B cell (primary cell): ENCODE measurements at regions not wholly inside any gene's neighbourhood (a gene's known extent, or its start where the extent isn't known, plus 50 kb on each side); places are given as distances from the start of the nearest gene placed in this dataset.

Source experiments
- ATAC-seq: fragments of 200-7000 bp; cut with Tn5 transposase; one replicate; pipeline ENCODE4 v1.10.0; 2021; ENCODE audit warnings: low read depth, mild to moderate bottlenecking, moderate number of reproducible peaks, moderate library complexity
- CTCF ChIA-PET: fragments of 350-600 bp; sonication (Branson Sonifier 250); formaldehyde crosslinking; loops from one replicate; lab custom pipeline; 2021; ENCODE audit warnings: antibody characterized with exemption, inconsistent platforms; lab: Charles Lee
- POLR2A ChIA-PET: fragments of 350-600 bp; sonication (Branson Sonifier 250); formaldehyde crosslinking; loops from one replicate; lab custom pipeline; 2021; ENCODE audit warnings: antibody characterized with exemption; lab: Charles Lee
- DNase-seq: peaks from one replicate; pipeline ENCODE4 v3.0.0; 2013
- H2AFZ ChIP-seq: 2 replicates; pipeline ENCODE4 v1.6.1; 2012; ENCODE audit warnings: mild to moderate bottlenecking, low read depth, low read length; ENCODE audit not compliant: insufficient read depth, poor library complexity, severe bottlenecking
- H3K27ac ChIP-seq, 2 donors: 1 replicate in 1 of 2; 2 replicates in 1 of 2; pipeline ENCODE4 v1.5.1; 2012 to 2013; ENCODE audit warnings: low read length in 2 of 2, mild to moderate bottlenecking in 2 of 2, moderate library complexity in 1 of 2
- H3K27me3 ChIP-seq, 4 experiments: fragments of 200-600 bp in 1 of 4; sonication (generic) in 1 of 4; replicated peaks in 1 of 4; 1 replicate in 2 of 4; 2 replicates in 2 of 4; pipeline versions ENCODE4 v1.6.1 to v1.7.0; 2013 to 2016; ENCODE audit warnings: low read length in 3 of 4, mild to moderate bottlenecking in 2 of 4, mixed read lengths in 1 of 4, moderate library complexity in 1 of 4; ENCODE audit not compliant: insufficient read depth in 4 of 4, control insufficient read depth in 3 of 4; ENCODE audit errors: control extremely low read depth in 1 of 4
- H3K36me3 ChIP-seq, 2 experiments: replicated peaks in 1 of 2; 1 replicate in 1 of 2; 2 replicates in 1 of 2; pipeline versions ENCODE4 v1.6.1 to v1.7.1; 2013; ENCODE audit warnings: low read length in 1 of 2; ENCODE audit not compliant: insufficient read depth in 2 of 2, control insufficient read depth in 1 of 2; ENCODE audit errors: control extremely low read depth in 1 of 2, extremely low read depth in 1 of 2
- H3K4me1 ChIP-seq, 2 donors: fragments of 200-600 bp in 1 of 2; sonication (generic) in 1 of 2; 1 replicate in 1 of 2; 2 replicates in 1 of 2; pipeline versions ENCODE4 v1.5.1 to v1.6.1; 2013 to 2017; ENCODE audit warnings: low read length in 2 of 2; ENCODE audit not compliant: control insufficient read depth in 2 of 2, insufficient read depth in 2 of 2
- H3K4me2 ChIP-seq: replicated peaks from 2 replicates; pipeline ENCODE3; 2012; ENCODE audit warnings: mild to moderate bottlenecking, low read depth, low read length; ENCODE audit not compliant: poor library complexity, severe bottlenecking
- H3K4me3 ChIP-seq, 5 experiments: fragments of 200-600 bp in 1 of 5; sonication (generic) in 1 of 5; 1 replicate in 3 of 5; 2 replicates in 2 of 5; pipeline versions ENCODE4 v1.5.1 to v1.7.0; 2011 to 2016; ENCODE audit warnings: low read length in 4 of 5, mild to moderate bottlenecking in 4 of 5, low read depth in 2 of 5, control low read depth in 1 of 5, moderate library complexity in 1 of 5; ENCODE audit not compliant: insufficient read depth in 1 of 5; ENCODE audit errors: control extremely low read depth in 1 of 5, extremely low read depth in 1 of 5
- H3K79me2 ChIP-seq: fragments of 200-600 bp; sonication (generic); one replicate; pipeline ENCODE4 v1.6.0; 2016; ENCODE audit warnings: low read length; ENCODE audit not compliant: control insufficient read depth, insufficient read depth
- H3K9ac ChIP-seq: fragments of 200-600 bp; sonication (generic); 2 replicates; pipeline ENCODE4 v1.6.1; 2017; ENCODE audit warnings: mild to moderate bottlenecking, low read length, moderate library complexity
- H3K9me3 ChIP-seq, 3 donors: one replicate each; pipeline versions ENCODE4 v1.6.1 to v1.7.1; 2013; ENCODE audit warnings: low read length in 2 of 3; ENCODE audit not compliant: control insufficient read depth in 2 of 3, insufficient read depth in 1 of 3; ENCODE audit errors: control extremely low read depth in 1 of 3
- H4K20me1 ChIP-seq: 2 replicates; pipeline ENCODE4 v1.6.0; 2012; ENCODE audit warnings: mild to moderate bottlenecking, low read length; ENCODE audit not compliant: insufficient read depth, control insufficient read depth, poor library complexity, severe bottlenecking
- H3K27ac Mint-ChIP-seq: one replicate; pipeline ENCODE4 v1.8.0; 2021; ENCODE audit warnings: mixed read lengths
- H3K27me3 Mint-ChIP-seq: one replicate; pipeline ENCODE4 v1.8.0; 2021; ENCODE audit warnings: mixed read lengths
- H3K4me1 Mint-ChIP-seq: one replicate; pipeline ENCODE4 v1.8.0; 2021; ENCODE audit warnings: mixed read lengths
- H3K4me3 Mint-ChIP-seq: one replicate; pipeline ENCODE4 v1.8.0; 2021; ENCODE audit warnings: mixed read lengths
- H3K9me3 Mint-ChIP-seq: one replicate; pipeline ENCODE4 v1.8.0; 2022; ENCODE audit warnings: mixed read lengths; ENCODE audit not compliant: insufficient read depth
- EZH2 ChIP-seq: IDR thresholded peaks from 2 replicates; pipeline ENCODE4 v1.6.1; 2012; ENCODE audit warnings: borderline replicate concordance, low read depth, mild to moderate bottlenecking, moderate library complexity, low read length; ENCODE audit not compliant: insufficient read depth, poor library complexity, severe bottlenecking
- WGBS: methylation state at CpG from one replicate; pipeline ENCODE4 v1.1.5; 2013; ENCODE audit warnings: missing lambda C conversion rate; ENCODE audit not compliant: insufficient coverage; 5-methylcytosine and 5-hydroxymethylcytosine counted together
- intact Hi-C: fragments of 100-400 bp; cut with micrococcal nuclease; formaldehyde crosslinking; loops from one replicate; pipeline ENCODE4 v1.10.0; 2022
- TF ChIP-seq, protein P1 (sequence below): fragments of 200-600 bp; IDR thresholded peaks from one replicate; pipeline ENCODE4 v1.8.0; 2022; ENCODE audit warnings: antibody characterized with exemption, mild to moderate bottlenecking

DNA sequence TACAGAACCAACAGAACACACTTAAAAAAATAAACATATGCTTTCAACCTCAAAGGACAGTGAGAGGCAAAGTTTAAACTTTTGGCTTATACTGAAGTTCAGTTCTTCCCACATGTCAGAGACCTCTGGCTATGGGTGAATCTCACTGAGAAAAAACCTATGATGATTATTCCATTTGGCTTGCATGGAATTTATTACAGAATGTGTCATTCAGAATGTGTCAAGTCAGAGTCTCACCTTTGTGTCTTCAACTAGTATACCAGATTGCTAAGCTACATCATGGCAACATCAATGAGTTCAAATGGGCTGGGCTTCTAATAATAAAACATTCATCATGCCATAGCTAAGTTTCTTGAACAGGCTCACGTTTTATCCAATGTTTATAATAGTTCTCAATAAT lies 987.0 kb downstream of the NTRK3 start:
- CTCF ChIA-PET: no interaction called here
- no peak for ATAC-seq
- no peak overlapping the region for H3K4me3 ChIP-seq
- no peak overlapping the region for H3K4me3 Mint-ChIP-seq
- H3K4me1 Mint-ChIP-seq: no peaks in the 10 kb centered on the region
- H3K4me2 ChIP-seq: no peak overlapping the region
- no peak for DNase-seq
- no peak overlapping the region for H3K27ac Mint-ChIP-seq
- no peaks in the 10 kb centered on the region for H3K9me3 Mint-ChIP-seq
- no peak overlapping the region for H3K9ac ChIP-seq
- POLR2A ChIA-PET: no interaction called here
- no peaks in the 10 kb centered on the region for H3K4me1 ChIP-seq
- no peaks in the 10 kb centered on the region for H3K27me3 Mint-ChIP-seq
- no peak overlapping the region for H3K27ac ChIP-seq
- intact Hi-C loops: no loop called here
- no peaks in the 10 kb centered on the region for H3K27me3 ChIP-seq
- no peaks in the 10 kb centered on the region for H4K20me1 ChIP-seq
- no peak overlapping the region for H2AFZ ChIP-seq
- TF ChIP-seq, protein P1, sequence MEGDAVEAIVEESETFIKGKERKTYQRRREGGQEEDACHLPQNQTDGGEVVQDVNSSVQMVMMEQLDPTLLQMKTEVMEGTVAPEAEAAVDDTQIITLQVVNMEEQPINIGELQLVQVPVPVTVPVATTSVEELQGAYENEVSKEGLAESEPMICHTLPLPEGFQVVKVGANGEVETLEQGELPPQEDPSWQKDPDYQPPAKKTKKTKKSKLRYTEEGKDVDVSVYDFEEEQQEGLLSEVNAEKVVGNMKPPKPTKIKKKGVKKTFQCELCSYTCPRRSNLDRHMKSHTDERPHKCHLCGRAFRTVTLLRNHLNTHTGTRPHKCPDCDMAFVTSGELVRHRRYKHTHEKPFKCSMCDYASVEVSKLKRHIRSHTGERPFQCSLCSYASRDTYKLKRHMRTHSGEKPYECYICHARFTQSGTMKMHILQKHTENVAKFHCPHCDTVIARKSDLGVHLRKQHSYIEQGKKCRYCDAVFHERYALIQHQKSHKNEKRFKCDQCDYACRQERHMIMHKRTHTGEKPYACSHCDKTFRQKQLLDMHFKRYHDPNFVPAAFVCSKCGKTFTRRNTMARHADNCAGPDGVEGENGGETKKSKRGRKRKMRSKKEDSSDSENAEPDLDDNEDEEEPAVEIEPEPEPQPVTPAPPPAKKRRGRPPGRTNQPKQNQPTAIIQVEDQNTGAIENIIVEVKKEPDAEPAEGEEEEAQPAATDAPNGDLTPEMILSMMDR: no peak
- TF ChIP-seq EZH2: no peak
- no peaks in the 10 kb centered on the region for H3K36me3 ChIP-seq
- peaks cover 0 to under 1% (median 0%) of the 10 kb centered on the region in 3 donors for H3K9me3 ChIP-seq
- no CpG with 5 or more reads among the region's 1 CpG for WGBS
- H3K79me2 ChIP-seq: no peaks in the 10 kb centered on the region

DNA sequence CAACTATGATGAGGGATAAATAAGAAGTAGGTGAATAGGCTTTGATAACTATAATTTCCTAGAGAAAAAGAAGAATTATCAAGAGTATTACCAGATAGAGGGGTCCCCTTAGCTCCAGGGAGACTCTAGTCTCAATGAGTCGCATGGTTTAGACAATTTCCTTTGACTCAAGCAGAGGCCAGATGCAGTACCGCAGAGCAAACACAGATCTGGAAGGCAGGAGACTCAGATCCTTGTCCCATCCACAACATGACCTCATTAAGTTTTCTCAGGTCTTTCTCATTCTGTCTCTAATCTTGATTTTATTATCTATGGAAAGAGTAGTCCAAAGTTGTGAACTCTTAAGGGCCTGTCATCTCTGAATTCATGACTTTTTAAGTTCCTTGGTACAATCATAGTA lies 987.9 kb downstream of the NTRK3 start:
- ATAC-seq (no peak), DNase-seq (no peak)
- ChIA-PET CTCF (no interaction called here), POLR2A (no interaction called here)
- Histone ChIP-seq H3K9ac (no peak overlapping the region), H4K20me1 (no peaks in the 10 kb centered on the region), H2AFZ (no peak overlapping the region), H3K27ac (no peak overlapping the region), H3K4me1 (no peaks in the 10 kb centered on the region), H3K27me3 (no peaks in the 10 kb centered on the region), H3K4me3 (no peak overlapping the region), H3K79me2 (no peaks in the 10 kb centered on the region), H3K36me3 (no peaks in the 10 kb centered on the region), H3K4me2 (no peak overlapping the region), H3K9me3 (peaks cover 0 to 1% (median 0%) of the 10 kb centered on the region in 3 donors)
- no peak for TF ChIP-seq EZH2
- TF ChIP-seq, protein P1: no peak
- H3K4me1 Mint-ChIP-seq: no peaks in the 10 kb centered on the region
- no peaks in the 10 kb centered on the region for H3K9me3 Mint-ChIP-seq
- WGBS: 100% methylated on average over 2 of the region's 2 CpGs
- H3K4me3 Mint-ChIP-seq: no peak overlapping the region
- H3K27ac Mint-ChIP-seq: no peak overlapping the region
- intact Hi-C loops: no loop called here
- H3K27me3 Mint-ChIP-seq: no peaks in the 10 kb centered on the region
